Natural killer cell (primary cell): ENCODE measurements at regions not wholly inside any gene's neighbourhood (a gene's known extent, or its start where the extent isn't known, plus 50 kb on each side); places are given as distances from the start of the nearest gene placed in this dataset.

Experiments
- ATAC-seq, 3 donors: fragments of 150-1000 bp in 2 of 3; fragments of 200-7000 bp in 1 of 3; cut with Tn5 transposase; 1 replicate in 1 of 3; 2 replicates in 2 of 3; pipeline ENCODE4 v1.10.0; 2021; ENCODE audit warnings: mild to moderate bottlenecking in 2 of 3, moderate library complexity in 2 of 3
- DNase-seq, 2 donors: peaks; one replicate each; pipeline versions ENCODE4 v3.0.0 to v3.0.0-alpha.2; 2013 to 2021; ENCODE audit warnings: mixed read lengths in 1 of 2
- H3K27ac ChIP-seq: one replicate; pipeline ENCODE4 v1.5.1; 2013; ENCODE audit warnings: mild to moderate bottlenecking, low read length
- H3K27me3 ChIP-seq: one replicate; pipeline ENCODE4 v1.6.1; 2013; ENCODE audit warnings: low read length; ENCODE audit not compliant: control insufficient read depth, insufficient read depth
- H3K36me3 ChIP-seq: one replicate; pipeline ENCODE4 v1.6.1; 2013; ENCODE audit warnings: low read length; ENCODE audit not compliant: control insufficient read depth, insufficient read depth
- H3K4me1 ChIP-seq: one replicate; pipeline ENCODE4 v1.6.1; 2013; ENCODE audit warnings: low read length; ENCODE audit not compliant: control insufficient read depth, insufficient read depth
- H3K4me3 ChIP-seq: one replicate; pipeline ENCODE4 v1.5.1; 2013; ENCODE audit warnings: low read length
- H3K9me3 ChIP-seq: one replicate; pipeline ENCODE4 v1.6.1; 2013; ENCODE audit warnings: low read length; ENCODE audit not compliant: control insufficient read depth, insufficient read depth
- H3K27ac Mint-ChIP-seq, 2 donors: one replicate each; pipeline ENCODE4 v1.8.0; 2022; ENCODE audit warnings: mild to moderate bottlenecking in 2 of 2, mixed read lengths in 2 of 2, moderate library complexity in 1 of 2
- H3K27me3 Mint-ChIP-seq, 2 donors: one replicate each; pipeline ENCODE4 v1.8.0; 2022; ENCODE audit warnings: low read depth in 2 of 2, mixed read lengths in 2 of 2
- H3K36me3 Mint-ChIP-seq: one replicate; pipeline ENCODE4 v1.8.0; 2022; ENCODE audit warnings: mixed read lengths
- H3K4me1 Mint-ChIP-seq, 2 donors: one replicate each; pipeline ENCODE4 v1.8.0; 2022; ENCODE audit warnings: mixed read lengths in 2 of 2
- H3K4me3 Mint-ChIP-seq: one replicate; pipeline ENCODE4 v1.8.0; 2022; ENCODE audit warnings: mild to moderate bottlenecking, moderate library complexity, mixed read lengths
- H3K9me3 Mint-ChIP-seq, 2 donors: one replicate each; pipeline ENCODE4 v1.8.0; 2022; ENCODE audit warnings: mixed read lengths in 2 of 2
- CTCF ChIP-seq: fragments of 200-600 bp; IDR thresholded peaks from one replicate; pipeline ENCODE4 v1.8.0; 2022; ENCODE audit warnings: antibody characterized with exemption
- WGBS: methylation state at CpG from one replicate; pipeline ENCODE4 v1.1.7; 2013; ENCODE audit warnings: missing lambda C conversion rate; ENCODE audit not compliant: insufficient coverage; 5-methylcytosine and 5-hydroxymethylcytosine counted together
- intact Hi-C: fragments of 100-400 bp; cut with micrococcal nuclease; formaldehyde crosslinking; loops from one replicate; pipeline ENCODE4 v1.14.2; 2022

GRCh38 chr1:239164451-239165180, 221.8 kb upstream of the CHRM3 start:
- H3K4me3 ChIP-seq, result no peak overlapping the region
- intact Hi-C loops, result no loop called here
- no peak for ATAC-seq

GRCh38 chr1:239155466-239156091, 230.8 kb upstream of the CHRM3 start:
- 77% methylated on average over 1 of the region's 3 CpGs for WGBS
- Mint-ChIP-seq H3K27ac (no peak overlapping the region), H3K36me3 (no peaks in the 10 kb centered on the region), H3K27me3 (no peaks in the 10 kb centered on the region), H3K9me3 (peaks cover 6 to 18% of the 10 kb centered on the region in 2 donors), H3K4me1 (no peaks in the 10 kb centered on the region), H3K4me3 (no peak overlapping the region)
- Histone ChIP-seq H3K36me3 (no peaks in the 10 kb centered on the region), H3K27ac (no peak overlapping the region), H3K9me3 (peaks cover 6% of the 10 kb centered on the region), H3K27me3 (no peaks in the 10 kb centered on the region), H3K4me1 (no peaks in the 10 kb centered on the region), H3K4me3 (no peak overlapping the region)
- TF ChIP-seq CTCF, result no peak
- no peak for DNase-seq
- intact Hi-C loops, result no loop called here
- no peak for ATAC-seq

More at GRCh38 chr1:239164451-239165180, 221.8 kb upstream of the CHRM3 start:
- H3K27ac Mint-ChIP-seq, result no peak overlapping the region
- no peaks in the 10 kb centered on the region for H3K9me3 ChIP-seq
- H3K4me3 Mint-ChIP-seq, result no peak overlapping the region
- no peaks in the 10 kb centered on the region for H3K27me3 Mint-ChIP-seq
- no peaks in the 10 kb centered on the region for H3K36me3 ChIP-seq
- H3K9me3 Mint-ChIP-seq, result peaks cover 2 to 5% of the 10 kb centered on the region in 2 donors
- no peaks in the 10 kb centered on the region for H3K4me1 ChIP-seq
- no peaks in the 10 kb centered on the region for H3K36me3 Mint-ChIP-seq
- DNase-seq, result no peak
- H3K4me1 Mint-ChIP-seq, result no peaks in the 10 kb centered on the region
- no peaks in the 10 kb centered on the region for H3K27me3 ChIP-seq
- TF ChIP-seq CTCF, result no peak
- 100% methylated on average over 1 of the region's 4 CpGs for WGBS
- H3K27ac ChIP-seq, result no peak overlapping the region

DNA sequence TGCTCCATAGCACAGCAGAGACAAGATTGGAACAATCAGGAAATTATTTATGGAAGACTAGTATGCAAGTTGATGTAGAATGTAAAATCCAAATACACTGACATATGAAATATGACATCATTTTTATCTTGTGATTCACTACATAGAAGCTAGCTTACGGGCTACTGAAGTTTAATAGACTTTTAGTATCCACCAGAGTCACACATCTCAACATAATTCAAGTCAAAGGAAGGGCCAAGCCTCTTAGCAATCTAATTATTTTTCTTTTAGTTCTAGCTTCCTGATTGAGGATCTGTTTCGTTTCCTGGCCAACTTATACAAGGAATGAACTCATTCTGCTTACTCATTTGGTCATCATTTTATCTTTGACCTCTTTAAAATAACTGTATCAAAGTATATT, 234.4 kb upstream of the CHRM3 start:
- Histone ChIP-seq H3K27me3 (no peaks in the 10 kb centered on the region), H3K9me3 (peaks cover 3% of the 10 kb centered on the region), H3K4me3 (no peak overlapping the region), H3K4me1 (no peaks in the 10 kb centered on the region), H3K27ac (no peak overlapping the region), H3K36me3 (no peaks in the 10 kb centered on the region)
- WGBS, result 91% methylated on average over 2 of the region's 2 CpGs
- no peak overlapping the region for H3K4me3 Mint-ChIP-seq
- no peaks in the 10 kb centered on the region for H3K27me3 Mint-ChIP-seq
- ATAC-seq (no peak), DNase-seq (no peak)
- peaks cover 8 to 18% of the 10 kb centered on the region in 2 donors for H3K9me3 Mint-ChIP-seq
- intact Hi-C loops, result no loop called here
- H3K36me3 Mint-ChIP-seq, result no peaks in the 10 kb centered on the region
- no peak overlapping the region for H3K27ac Mint-ChIP-seq
- no peaks in the 10 kb centered on the region for H3K4me1 Mint-ChIP-seq
- TF ChIP-seq CTCF, result no peak
